Stimulated activated CD8-positive, alpha-beta memory T cell treated with anti-CD3 and anti-CD28 coated beads, Interleukin-4, amount 100 ng/mL, for 48 hours (primary cell): ENCODE measurements at regions not wholly inside any gene's neighbourhood (a gene's known extent, or its start where the extent isn't known, plus 50 kb on each side); places are given as distances from the start of the nearest gene placed in this dataset.

Experiments used
- DNase-seq: peaks from one replicate; pipeline ENCODE4 v3.0.0-alpha.2; 2020

- no peak for DNase-seq
Observed at GRCh38 chr16:86777381-86777946, 199.1 kb downstream of the FOXL1 start.

- DNase-seq = no peak
Observed at GRCh38 chr16:86778108-86778745, 199.9 kb downstream of the FOXL1 start.

- no peak for DNase-seq
Observed at GRCh38 chr16:86778978-86779377, 200.6 kb downstream of the FOXL1 start.

GRCh38 chr16:86781046-86781445 lies 202.7 kb downstream of the FOXL1 start:
- no peak for DNase-seq

GRCh38 chr16:86783636-86784626 lies 205.6 kb downstream of the FOXL1 start:
- DNase-seq = no peak

- DNase-seq = no peak
Observed at GRCh38 chr16:86786338-86786737, 208.0 kb downstream of the FOXL1 start.

- DNase-seq = no peak
Observed at GRCh38 chr16:86786994-86787393, 208.6 kb downstream of the FOXL1 start.

GRCh38 chr16:86787538-86787937 lies 209.2 kb downstream of the FOXL1 start:
- no peak for DNase-seq

GRCh38 chr16:86789621-86790051 lies 211.3 kb downstream of the FOXL1 start:
- no peak for DNase-seq

- DNase-seq = no peak
Observed at GRCh38 chr16:86791287-86792035, 213.1 kb downstream of the FOXL1 start.

- DNase-seq = no peak
Observed at GRCh38 chr16:86794216-86794864, 216.0 kb downstream of the FOXL1 start.

- no peak for DNase-seq
Observed at GRCh38 chr16:86797700-86798099, 219.4 kb downstream of the FOXL1 start.

GRCh38 chr16:86798247-86799041 lies 220.1 kb downstream of the FOXL1 start:
- DNase-seq = no peak

GRCh38 chr16:86799367-86799766 lies 221.0 kb downstream of the FOXL1 start:
- DNase-seq = no peak

GRCh38 chr16:86800894-86801293 lies 222.5 kb downstream of the FOXL1 start:
- no peak for DNase-seq

GRCh38 chr16:86802013-86802412 lies 223.7 kb downstream of the FOXL1 start:
- no peak for DNase-seq

GRCh38 chr16:86805188-86805587 lies 226.8 kb downstream of the FOXL1 start:
- no peak for DNase-seq

- DNase-seq = no peak
Observed at GRCh38 chr16:86806181-86806837, 228.0 kb downstream of the FOXL1 start.

- no peak for DNase-seq
Observed at GRCh38 chr16:86806838-86807351, 228.5 kb downstream of the FOXL1 start.

GRCh38 chr16:86808863-86809444 lies 230.6 kb downstream of the FOXL1 start:
- no peak for DNase-seq
